IMR-90 (cell line): ENCODE measurements at regions not wholly inside any gene's neighbourhood (a gene's known extent, or its start where the extent isn't known, plus 50 kb on each side); places are given as distances from the start of the nearest gene placed in this dataset.

Experiments
- ATAC-seq: fragments of 200-7000 bp; cut with Tn5 transposase; 2 replicates; pipeline ENCODE4 v1.9.1; 2020; ENCODE audit warnings: low read depth, mild to moderate bottlenecking, moderate library complexity
- BruUV-seq: library from RNA; stranded (reverse); fragments of 400-500 nt; replicated peaks from 2 replicates; lab custom pipeline; 2021; lab: Mats Ljungman, UMichigan
- CTCF ChIA-PET: fragments of 300-600 bp; formaldehyde crosslinking; extraction: SDS; loops from one replicate; lab custom pipeline; 2021; ENCODE audit warnings: antibody characterized with exemption; lab: Yijun Ruan, JAX
- POLR2A ChIA-PET: fragments of 300-600 bp; sonication (Branson Sonifier 250); formaldehyde crosslinking; loops from one replicate; lab custom pipeline; 2022; ENCODE audit warnings: antibody characterized with exemption; ENCODE audit not compliant: unreplicated experiment; lab: Charles Lee
- DNase-seq: peaks from one replicate; pipeline ENCODE4 v3.0.0; 2013
- H2AFZ ChIP-seq: replicated peaks from 2 replicates; pipeline ENCODE3; 2013; ENCODE audit warnings: low read length, mild to moderate bottlenecking; ENCODE audit not compliant: poor library complexity
- H2AK5ac ChIP-seq: 2 replicates; pipeline ENCODE4 v1.6.1; 2013; ENCODE audit warnings: low read depth, low read length, inconsistent platforms
- H2AK9ac ChIP-seq: replicated peaks from 2 replicates; pipeline ENCODE3; 2013; ENCODE audit warnings: mild to moderate bottlenecking, low read depth, low read length, moderate library complexity; ENCODE audit not compliant: poor library complexity
- H2BK120ac ChIP-seq: 2 replicates; pipeline ENCODE4 v1.6.1; 2013; ENCODE audit warnings: low read depth, low read length, inconsistent platforms
- H2BK15ac ChIP-seq: 3 replicates; pipeline ENCODE4 v1.6.1; 2013; ENCODE audit warnings: low read depth, low read length, inconsistent platforms
- H2BK20ac ChIP-seq: 2 replicates; pipeline ENCODE4 v1.6.1; 2013; ENCODE audit warnings: low read depth, mild to moderate bottlenecking, inconsistent platforms, low read length, moderate library complexity
- H2BK5ac ChIP-seq: 2 replicates; pipeline ENCODE4 v1.6.1; 2013; ENCODE audit warnings: mild to moderate bottlenecking, low read depth, low read length, inconsistent platforms; ENCODE audit not compliant: poor library complexity, severe bottlenecking
- H3K14ac ChIP-seq: replicated peaks from 2 replicates; pipeline ENCODE4 v1.6.1; 2013; ENCODE audit warnings: low read depth, low read length, inconsistent platforms
- H3K18ac ChIP-seq: 2 replicates; pipeline ENCODE4 v1.6.1; 2013; ENCODE audit warnings: low read depth, low read length, control low read depth
- H3K23ac ChIP-seq: 2 replicates; pipeline ENCODE4 v1.6.1; 2013; ENCODE audit warnings: low read depth, low read length, inconsistent platforms
- H3K27ac ChIP-seq: 2 replicates; pipeline ENCODE4 v1.5.1; 2013; ENCODE audit warnings: mild to moderate bottlenecking, control low read depth, low read length; ENCODE audit not compliant: insufficient read depth
- H3K27me3 ChIP-seq: 2 replicates; pipeline ENCODE4 v1.6.1; 2013; ENCODE audit warnings: low read length; ENCODE audit not compliant: control insufficient read depth, insufficient read depth
- H3K36me3 ChIP-seq: 2 replicates; pipeline ENCODE4 v1.6.1; 2013; ENCODE audit warnings: low read length, mixed read lengths; ENCODE audit not compliant: control insufficient read depth, insufficient read depth
- H3K4ac ChIP-seq: 2 replicates; pipeline ENCODE4 v1.6.1; 2013; ENCODE audit warnings: low read depth, low read length, inconsistent platforms
- H3K4me1 ChIP-seq: 2 replicates; pipeline ENCODE4 v1.6.1; 2013; ENCODE audit warnings: low read length, mixed read lengths; ENCODE audit not compliant: control insufficient read depth, insufficient read depth
- H3K4me2 ChIP-seq: 2 replicates; pipeline ENCODE4 v1.6.1; 2013; ENCODE audit warnings: low read depth, mild to moderate bottlenecking, control low read depth, low read length, moderate library complexity
- H3K4me3 ChIP-seq: 2 replicates; pipeline ENCODE4 v1.5.1; 2013; ENCODE audit warnings: low read depth, mild to moderate bottlenecking, control low read depth, low read length, moderate library complexity; ENCODE audit not compliant: insufficient read depth
- H3K56ac ChIP-seq: 2 replicates; pipeline ENCODE4 v1.6.1; 2013; ENCODE audit warnings: low read length, inconsistent platforms; ENCODE audit not compliant: insufficient read depth; ENCODE audit errors: extremely low read depth
- H3K79me1 ChIP-seq, 2 experiments: 2 replicates each; pipeline ENCODE4 v1.6.1; 2013; ENCODE audit warnings: low read length in 2 of 2, inconsistent platforms in 1 of 2, low read depth in 1 of 2
- H3K9ac ChIP-seq: 2 replicates; pipeline ENCODE4 v1.6.1; 2013; ENCODE audit warnings: low read depth, low read length, control low read depth
- H3K9me1 ChIP-seq: 2 replicates; pipeline ENCODE4 v1.6.1; 2013; ENCODE audit warnings: low read length, inconsistent platforms; ENCODE audit not compliant: insufficient read depth
- H3K9me3 ChIP-seq: 2 replicates; pipeline ENCODE4 v1.6.1; 2013; ENCODE audit warnings: low read length; ENCODE audit not compliant: control insufficient read depth, insufficient read depth
- H4K20me1 ChIP-seq: 2 replicates; pipeline ENCODE4 v1.6.1; 2013; ENCODE audit warnings: low read length, inconsistent platforms; ENCODE audit not compliant: insufficient read depth
- H4K5ac ChIP-seq: 2 replicates; pipeline ENCODE4 v1.6.1; 2013; ENCODE audit warnings: mild to moderate bottlenecking, low read depth, low read length, control low read depth
- H4K8ac ChIP-seq, 2 experiments: 2 replicates each; pipeline ENCODE4 v1.6.1; 2013; ENCODE audit warnings: low read depth in 2 of 2, low read length in 2 of 2, control low read depth in 1 of 2, inconsistent platforms in 1 of 2
- H4K91ac ChIP-seq: 2 replicates; pipeline ENCODE4 v1.6.1; 2013; ENCODE audit warnings: low read depth, low read length, inconsistent platforms; ENCODE audit not compliant: insufficient read depth
- POLR2A ChIP-seq: IDR thresholded peaks from 2 replicates; pipeline ENCODE4 v1.6.1; 2012; ENCODE audit warnings: mild to moderate bottlenecking, low read depth, low read length
- RCOR1 ChIP-seq: IDR thresholded peaks from 2 replicates; pipeline ENCODE4 v1.6.1; 2012; ENCODE audit warnings: mild to moderate bottlenecking, low read length, improper control_type of control experiment; ENCODE audit not compliant: insufficient replicate concordance
- RFX5 ChIP-seq: IDR thresholded peaks from 2 replicates; pipeline ENCODE4 v1.8.0; 2012; ENCODE audit warnings: low read depth, mild to moderate bottlenecking, low read length, moderate library complexity
- SMC3 ChIP-seq: fragments of 150-350 bp; IDR thresholded peaks from 2 replicates; pipeline ENCODE4 v1.6.1; 2016; ENCODE audit warnings: low read depth, mild to moderate bottlenecking, antibody characterized with exemption, low read length, moderate library complexity
- WGBS, 2 experiments: methylation state at CpG; one replicate each; pipeline versions ENCODE4 v1.1.5 to v1.1.7; 2013; ENCODE audit warnings: missing lambda C conversion rate in 2 of 2; ENCODE audit not compliant: insufficient read length in 1 of 2; ENCODE audit errors: extremely low coverage in 2 of 2; 5-methylcytosine and 5-hydroxymethylcytosine counted together
- dilution Hi-C: fragments of 300-500 bp; cut with HindIII; formaldehyde crosslinking; loops from one replicate; pipeline ENCODE4 v1.14.3; 2018; ENCODE audit warnings: low sequenced_read_pairs; ENCODE audit not compliant: unreplicated experiment
- in situ Hi-C: fragments of 300-500 bp; cut with MboI; formaldehyde crosslinking; loops from 3 replicates; pipeline ENCODE4 v1.14.3; 2019; ENCODE audit warnings: low sequenced_read_pairs, inconsistent platforms, mixed read lengths
- intact Hi-C: fragments of 100-400 bp; cut with micrococcal nuclease; formaldehyde crosslinking; loops from 2 replicates; pipeline ENCODE4 v1.10.0; 2022

- Histone ChIP-seq H4K5ac (no peak overlapping the region), H3K79me1 (no peaks in the 10 kb centered on the region), H3K4me2 (no peak overlapping the region), H3K4ac (no peak overlapping the region), H3K9me1 (no peaks in the 10 kb centered on the region), H2AFZ (no peak overlapping the region), H3K56ac (no peak overlapping the region), H3K18ac (no peak overlapping the region), H2BK15ac (no peak overlapping the region), H2BK5ac (no peak overlapping the region), H3K27ac (no peak overlapping the region), H3K27me3 (no peaks in the 10 kb centered on the region), H2BK120ac (no peak overlapping the region), H4K8ac (no peak overlapping the region), H4K91ac (no peak overlapping the region), H3K9me3 (peaks cover 4% of the 10 kb centered on the region), H3K36me3 (no peaks in the 10 kb centered on the region), H2AK5ac (no peak overlapping the region), H3K4me3 (no peak overlapping the region), H3K23ac (no peak overlapping the region), H3K9ac (no peak overlapping the region), H4K20me1 (no peaks in the 10 kb centered on the region), H2BK20ac (no peak overlapping the region), H2AK9ac (no peak overlapping the region), H3K4me1 (no peaks in the 10 kb centered on the region), H3K14ac (no peak overlapping the region)
- no CpG with 5 or more reads among the region's 4 CpGs for WGBS, 2 experiments
- intact Hi-C loops (no loop called here), in situ Hi-C loops (no loop called here), dilution Hi-C loops (no loop called here)
- DNase-seq: no peak
- ChIA-PET POLR2A (no interaction called here), CTCF (no interaction called here)
- ATAC-seq: no peak
- BruUV-seq: no TSS peak
- TF ChIP-seq RFX5: no peak
- no peak for TF ChIP-seq POLR2A
- no peak for TF ChIP-seq SMC3
- no peak for TF ChIP-seq RCOR1
These were observed 687.1 kb upstream of the FBXO33 start for GRCh38 chr14:40119321-40119720.
